SH-SY5Y (cell line): ENCODE measurements at regions not wholly inside any gene's neighbourhood (a gene's known extent, or its start where the extent isn't known, plus 50 kb on each side); places are given as distances from the start of the nearest gene placed in this dataset.

ENCODE experiments used
- GATA2 ChIP-seq: IDR thresholded peaks from 2 replicates; pipeline ENCODE4 v1.6.1; 2011; ENCODE audit warnings: mild to moderate bottlenecking, low read depth, low read length
- GATA3 ChIP-seq: IDR thresholded peaks from 2 replicates; pipeline ENCODE4 v1.6.1; 2011; ENCODE audit warnings: low read depth, mild to moderate bottlenecking, low read length, moderate library complexity

GRCh38 chr11:131163613-131164012 is 206.8 kb upstream of the NTM start:
- no peak for TF ChIP-seq GATA2
- TF ChIP-seq GATA3 = no peak
